ENCODE measurements at regions not wholly inside any gene's neighbourhood (a gene's known extent, or its start where the extent isn't known, plus 50 kb on each side); places are given as distances from the start of the nearest gene placed in this dataset.

DNA sequence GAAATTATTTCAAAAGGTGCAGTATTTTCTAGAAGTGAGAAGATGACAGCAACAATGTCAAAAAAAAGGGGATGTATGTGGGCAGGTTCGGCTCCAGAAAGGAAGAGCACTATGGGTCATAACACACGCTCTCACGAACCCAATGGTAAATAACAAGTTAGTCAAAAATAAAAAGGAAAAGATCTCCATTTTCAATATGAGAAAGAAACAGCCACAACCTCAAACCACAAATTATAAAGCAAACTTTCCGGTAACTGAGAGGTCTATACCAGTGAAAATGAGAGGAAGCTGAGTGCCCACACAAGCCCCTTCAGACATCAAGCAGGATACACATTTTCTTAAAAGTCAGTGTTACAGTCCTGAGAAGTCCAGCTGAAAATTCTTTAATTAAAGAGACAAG is 398.5 kb upstream of the RPS23 start:
- no peak for TF ChIP-seq CTCF (IDR thresholded peaks at IDR 0.05)
- no peak for TF ChIP-seq POLR2A (IDR thresholded peaks at IDR 0.05)
- no peak for TF ChIP-seq POLR2AphosphoS5 (IDR thresholded peaks at IDR 0.05)
- TF ChIP-seq EP300 (IDR thresholded peaks at IDR 0.05), result no peak

All from upper lobe of left lung (tissue), 4 donors.